Liver (tissue), 8 donors: ENCODE measurements at regions not wholly inside any gene's neighbourhood (a gene's known extent, or its start where the extent isn't known, plus 50 kb on each side); places are given as distances from the start of the nearest gene placed in this dataset.
"Not testable (repeated sequence)": the region's sequence is repeated elsewhere in the genome, so short reads cannot be mapped to it uniquely, and the experiment has no call there.

Source experiments
- DNase-seq: peaks from one replicate; pipeline ENCODE4 v3.0.0-alpha.2; 2017; ENCODE audit warnings: low spot score
- H3K27ac ChIP-seq, 2 donors: one replicate each; pipeline ENCODE4 v1.7.0; 2013; ENCODE audit warnings: inconsistent platforms in 2 of 2, low read length in 2 of 2, control low read depth in 1 of 2, low read depth in 1 of 2, mild to moderate bottlenecking in 1 of 2
- H3K27me3 ChIP-seq, 4 donors: one replicate each; pipeline versions ENCODE4 v1.6.1 to v1.7.0; 2013; ENCODE audit warnings: low read length in 3 of 4, inconsistent platforms in 1 of 4, mild to moderate bottlenecking in 1 of 4, moderate library complexity in 1 of 4; ENCODE audit not compliant: control insufficient read depth in 4 of 4, insufficient read depth in 4 of 4
- H3K36me3 ChIP-seq, 4 donors: one replicate each; pipeline versions ENCODE4 v1.6.1 to v1.7.0; 2013; ENCODE audit warnings: low read length in 3 of 4, mild to moderate bottlenecking in 3 of 4, low read depth in 1 of 4, moderate library complexity in 1 of 4; ENCODE audit not compliant: control insufficient read depth in 4 of 4, insufficient read depth in 3 of 4
- H3K4me1 ChIP-seq, 4 donors: one replicate each; pipeline versions ENCODE4 v1.6.1 to v1.7.0; 2013; ENCODE audit warnings: low read length in 3 of 4, mild to moderate bottlenecking in 3 of 4, moderate library complexity in 1 of 4; ENCODE audit not compliant: control insufficient read depth in 4 of 4, insufficient read depth in 4 of 4
- H3K4me3 ChIP-seq, 3 donors: one replicate each; pipeline versions ENCODE4 v1.6.1 to v1.7.0; 2013; ENCODE audit warnings: low read length in 3 of 3, control low read depth in 1 of 3, low read depth in 1 of 3, mild to moderate bottlenecking in 1 of 3
- H3K9ac ChIP-seq, 2 donors: one replicate each; pipeline ENCODE4 v1.7.0; 2013; ENCODE audit warnings: low read length in 2 of 2, mild to moderate bottlenecking in 2 of 2, moderate library complexity in 2 of 2, control low read depth in 1 of 2, low read depth in 1 of 2
- H3K9me3 ChIP-seq, 4 donors: one replicate each; pipeline versions ENCODE4 v1.6.1 to v1.7.0; 2013; ENCODE audit warnings: low read length in 3 of 4; ENCODE audit not compliant: control insufficient read depth in 4 of 4
- EGR1 ChIP-seq, 2 donors: IDR thresholded peaks; 2 replicates each; pipeline ENCODE4 v1.6.1; 2016 to 2018; ENCODE audit warnings: antibody characterized with exemption in 2 of 2, low read depth in 2 of 2
- FOXA2 ChIP-seq: IDR thresholded peaks from 2 replicates; pipeline ENCODE4 v1.6.1; 2016; ENCODE audit warnings: antibody characterized with exemption
- HNF4A ChIP-seq, 2 donors: conservative IDR thresholded peaks; 2 replicates each; pipeline ENCODE4 v1.6.1; 2016; ENCODE audit warnings: antibody characterized with exemption in 2 of 2, mild to moderate bottlenecking in 2 of 2
- HNF4G ChIP-seq: IDR thresholded peaks from 2 replicates; pipeline ENCODE4 v1.6.1; 2016; ENCODE audit warnings: antibody characterized with exemption
- JUND ChIP-seq, 2 donors: IDR thresholded peaks; 2 replicates each; pipeline ENCODE4 v1.6.1; 2016; ENCODE audit warnings: antibody characterized with exemption in 2 of 2
- NR2F2 ChIP-seq: IDR thresholded peaks from 2 replicates; pipeline ENCODE4 v1.6.1; 2016; ENCODE audit warnings: antibody characterized with exemption
- SP1 ChIP-seq: IDR thresholded peaks from 2 replicates; pipeline ENCODE4 v1.6.1; 2018; ENCODE audit warnings: antibody characterized with exemption, mild to moderate bottlenecking
- TAF1 ChIP-seq: conservative IDR thresholded peaks from 2 replicates; pipeline ENCODE4 v1.6.1; 2016; ENCODE audit warnings: antibody characterized with exemption, mild to moderate bottlenecking
- WGBS: extraction: QIAGEN DNeasy Blood & Tissue Kit; methylation state at CpG from one replicate; pipeline ENCODE4 v1.1.7; 2013; 5-methylcytosine and 5-hydroxymethylcytosine counted together
- TF ChIP-seq, protein P1 (sequence below): fragments of 150-350 bp; IDR thresholded peaks from 2 replicates; pipeline ENCODE4 v1.5.1; 2017; ENCODE audit warnings: improper control_type of control experiment, low read depth, low read length; ENCODE audit not compliant: missing input control
- TF ChIP-seq, protein P2 (sequence below): IDR thresholded peaks from 2 replicates; pipeline ENCODE4 v1.6.1; 2016; ENCODE audit warnings: antibody characterized with exemption
- TF ChIP-seq, protein P3 (sequence below): IDR thresholded peaks from 2 replicates; pipeline ENCODE4 v1.6.1; 2016; ENCODE audit warnings: antibody characterized with exemption
- donor health status: healthy.
- donor health status: healthy.
- donor health status: healthy.
- donor health status: healthy.
- donor health status: healthy.

DNA sequence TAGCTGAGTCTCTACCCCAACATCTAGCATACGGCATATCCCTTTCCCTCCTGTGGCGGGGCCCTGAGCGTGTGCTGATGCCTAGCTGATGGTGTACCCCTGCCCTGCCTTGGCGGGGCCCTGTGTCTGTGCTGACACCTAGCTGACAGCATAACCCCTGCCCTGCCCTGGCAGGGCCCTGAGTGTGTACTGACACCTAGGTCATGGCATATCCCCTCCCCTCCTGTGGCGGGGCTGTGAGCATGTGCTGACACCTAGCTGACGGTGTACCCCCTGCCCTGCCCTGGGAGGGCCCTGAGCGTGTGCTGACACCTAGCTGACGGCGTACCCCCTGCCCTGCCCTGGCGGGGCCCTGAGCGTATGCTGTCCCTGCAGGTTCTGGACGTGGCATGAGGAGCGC is 414.0 kb upstream of the AMELY start:
- H3K27ac ChIP-seq: no peak overlapping the region
- WGBS: 98% methylated on average over 13 of the region's 13 CpGs
- DNase-seq: no peak
- no peaks in the 10 kb centered on the region for H3K27me3 ChIP-seq
- H3K9me3 ChIP-seq: no peaks in the 10 kb centered on the region
- TF ChIP-seq, protein P1, sequence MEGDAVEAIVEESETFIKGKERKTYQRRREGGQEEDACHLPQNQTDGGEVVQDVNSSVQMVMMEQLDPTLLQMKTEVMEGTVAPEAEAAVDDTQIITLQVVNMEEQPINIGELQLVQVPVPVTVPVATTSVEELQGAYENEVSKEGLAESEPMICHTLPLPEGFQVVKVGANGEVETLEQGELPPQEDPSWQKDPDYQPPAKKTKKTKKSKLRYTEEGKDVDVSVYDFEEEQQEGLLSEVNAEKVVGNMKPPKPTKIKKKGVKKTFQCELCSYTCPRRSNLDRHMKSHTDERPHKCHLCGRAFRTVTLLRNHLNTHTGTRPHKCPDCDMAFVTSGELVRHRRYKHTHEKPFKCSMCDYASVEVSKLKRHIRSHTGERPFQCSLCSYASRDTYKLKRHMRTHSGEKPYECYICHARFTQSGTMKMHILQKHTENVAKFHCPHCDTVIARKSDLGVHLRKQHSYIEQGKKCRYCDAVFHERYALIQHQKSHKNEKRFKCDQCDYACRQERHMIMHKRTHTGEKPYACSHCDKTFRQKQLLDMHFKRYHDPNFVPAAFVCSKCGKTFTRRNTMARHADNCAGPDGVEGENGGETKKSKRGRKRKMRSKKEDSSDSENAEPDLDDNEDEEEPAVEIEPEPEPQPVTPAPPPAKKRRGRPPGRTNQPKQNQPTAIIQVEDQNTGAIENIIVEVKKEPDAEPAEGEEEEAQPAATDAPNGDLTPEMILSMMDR: no peak
- TF ChIP-seq HNF4G: no peak
- TF ChIP-seq JUND (IDR thresholded peaks at IDR 0.05): no peak
- TF ChIP-seq, protein P2, sequence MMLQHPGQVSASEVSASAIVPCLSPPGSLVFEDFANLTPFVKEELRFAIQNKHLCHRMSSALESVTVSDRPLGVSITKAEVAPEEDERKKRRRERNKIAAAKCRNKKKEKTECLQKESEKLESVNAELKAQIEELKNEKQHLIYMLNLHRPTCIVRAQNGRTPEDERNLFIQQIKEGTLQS: no peak
- no peak for TF ChIP-seq NR2F2
- TF ChIP-seq, protein P3, sequence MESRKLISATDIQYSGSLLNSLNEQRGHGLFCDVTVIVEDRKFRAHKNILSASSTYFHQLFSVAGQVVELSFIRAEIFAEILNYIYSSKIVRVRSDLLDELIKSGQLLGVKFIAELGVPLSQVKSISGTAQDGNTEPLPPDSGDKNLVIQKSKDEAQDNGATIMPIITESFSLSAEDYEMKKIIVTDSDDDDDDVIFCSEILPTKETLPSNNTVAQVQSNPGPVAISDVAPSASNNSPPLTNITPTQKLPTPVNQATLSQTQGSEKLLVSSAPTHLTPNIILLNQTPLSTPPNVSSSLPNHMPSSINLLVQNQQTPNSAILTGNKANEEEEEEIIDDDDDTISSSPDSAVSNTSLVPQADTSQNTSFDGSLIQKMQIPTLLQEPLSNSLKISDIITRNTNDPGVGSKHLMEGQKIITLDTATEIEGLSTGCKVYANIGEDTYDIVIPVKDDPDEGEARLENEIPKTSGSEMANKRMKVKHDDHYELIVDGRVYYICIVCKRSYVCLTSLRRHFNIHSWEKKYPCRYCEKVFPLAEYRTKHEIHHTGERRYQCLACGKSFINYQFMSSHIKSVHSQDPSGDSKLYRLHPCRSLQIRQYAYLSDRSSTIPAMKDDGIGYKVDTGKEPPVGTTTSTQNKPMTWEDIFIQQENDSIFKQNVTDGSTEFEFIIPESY: no peak
- TF ChIP-seq TAF1: no peak
- no peak for TF ChIP-seq HNF4A (conservative IDR thresholded peaks at IDR 0.05)
- TF ChIP-seq SP1: no peak
- H3K9ac ChIP-seq: no peak overlapping the region
- no peaks in the 10 kb centered on the region for H3K4me1 ChIP-seq
- no peak overlapping the region for H3K4me3 ChIP-seq
- H3K36me3 ChIP-seq: peaks cover 0 to 2% (median 0%) of the 10 kb centered on the region in 4 donors

DNA sequence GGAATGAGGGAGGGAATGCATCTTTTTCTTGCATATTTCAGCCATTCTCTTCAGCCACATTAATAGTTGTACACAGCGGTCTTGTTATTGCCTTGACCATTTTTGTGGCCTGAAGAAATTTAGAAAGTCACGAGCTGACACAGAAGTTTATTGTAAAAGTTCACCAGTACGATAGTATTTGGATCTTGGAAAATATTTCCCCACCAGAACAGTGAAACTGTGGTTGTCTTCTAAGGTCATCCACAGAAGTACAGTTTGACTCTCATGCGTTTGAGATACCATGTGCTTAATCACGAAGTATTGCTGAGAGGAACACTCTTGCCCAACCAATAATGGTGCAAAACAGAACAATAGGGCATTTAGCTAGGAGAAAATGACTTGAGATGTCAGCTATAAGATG is 409.2 kb upstream of the AMELY start:
- H3K36me3 ChIP-seq: no peaks in the 10 kb centered on the region
- no peaks in the 10 kb centered on the region for H3K27me3 ChIP-seq
- no peak for TF ChIP-seq EGR1 (IDR thresholded peaks at IDR 0.05; ENCODE audit: low read depth in 2 of 2)
- TF ChIP-seq FOXA2: no peak
- no peak for TF ChIP-seq NR2F2
- TF ChIP-seq TAF1: no peak
- TF ChIP-seq, protein P1: no peak
- TF ChIP-seq, protein P2: no peak
- WGBS: 88% methylated on average over 5 of the region's 5 CpGs
- no peaks in the 10 kb centered on the region for H3K9me3 ChIP-seq
- no peak for DNase-seq
- H3K4me3 ChIP-seq: no peak overlapping the region
- H3K27ac ChIP-seq: no peak overlapping the region
- H3K4me1 ChIP-seq: no peaks in the 10 kb centered on the region
- H3K9ac ChIP-seq: no peak overlapping the region

DNA sequence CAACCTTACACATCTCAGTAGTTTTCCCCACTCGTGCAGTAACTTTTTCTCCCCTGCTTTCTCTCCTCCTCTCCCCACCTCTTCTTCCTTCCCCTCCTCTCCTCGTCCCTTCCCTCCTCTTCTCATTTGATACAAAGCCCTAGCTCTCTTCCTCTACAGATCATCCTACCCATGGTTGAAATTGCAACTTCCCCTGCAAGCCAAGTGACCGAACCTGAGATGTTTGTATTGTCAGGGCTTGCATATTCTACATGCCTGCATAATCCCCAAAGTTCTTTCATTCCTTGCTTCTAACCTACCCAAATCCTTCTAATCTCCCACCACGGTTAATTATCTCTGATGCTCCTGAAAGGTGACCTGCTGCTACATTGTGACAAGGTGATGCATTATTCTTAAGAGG is 408.6 kb upstream of the AMELY start:
- not testable (repeated sequence) for H3K4me3 ChIP-seq, H3K9me3 ChIP-seq, H3K36me3 ChIP-seq, DNase-seq, H3K27ac ChIP-seq, H3K9ac ChIP-seq, H3K4me1 ChIP-seq, H3K27me3 ChIP-seq
- WGBS: 93% methylated on average over 2 of the region's 4 CpGs
